ENCODE measurements at regions not wholly inside any gene's neighbourhood (a gene's known extent, or its start where the extent isn't known, plus 50 kb on each side); places are given as distances from the start of the nearest gene placed in this dataset.
A peak's percentile ranks its signal among the peaks of the same experiment; 100 is the strongest.
"Not testable (repeated sequence)": the region's sequence is repeated elsewhere in the genome, so short reads cannot be mapped to it uniquely, and the experiment has no call there.

DNA sequence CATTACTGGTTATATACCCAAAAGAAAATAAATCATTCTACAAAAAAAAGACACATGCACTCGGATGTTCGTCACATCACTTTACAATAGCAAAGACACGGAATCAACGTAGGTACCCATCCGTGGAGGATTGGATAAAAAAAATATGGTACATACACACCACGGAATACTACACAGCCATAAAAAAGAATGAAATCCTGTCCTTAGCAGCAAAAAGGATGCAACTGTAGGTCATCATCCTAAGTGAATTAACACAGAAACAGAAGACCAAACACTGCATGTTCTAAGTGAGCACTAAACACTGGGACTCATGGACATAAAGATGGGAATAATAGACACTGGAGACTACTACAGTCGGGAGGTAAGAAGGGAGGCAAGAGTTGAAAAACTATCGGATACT, 148.6 kb downstream of the CHD1L start:
- Histone ChIP-seq H3K9me2 (replicated peaks; ENCODE audit: insufficient read depth, low read length) (no peaks in the 10 kb centered on the region), H3K4me2 (ENCODE audit: low read depth, low read length) (no peak overlapping the region), H2AFZ (ENCODE audit: low read length) (no peak overlapping the region), H3K9ac (ENCODE audit: low read length) (no peak overlapping the region), H3K36me3 (replicated peaks; ENCODE audit: insufficient read depth, low read length) (no peaks in the 10 kb centered on the region), H3F3A (ENCODE audit: insufficient read depth, low read length) (no peaks in the 10 kb centered on the region), H3K4me1 (ENCODE audit: low read length) (no peaks in the 10 kb centered on the region), H3K4me3 (ENCODE audit: low read length) (no peak overlapping the region), H3K79me2 (ENCODE audit: low read length) (no peaks in the 10 kb centered on the region), H3K9me3 (replicated peaks; ENCODE audit: insufficient read depth, low read length) (no peaks in the 10 kb centered on the region), H3K27ac (ENCODE audit: low read length) (no peak overlapping the region), H4K20me1 (ENCODE audit: insufficient read depth, low read length) (no peaks in the 10 kb centered on the region), H3K27me3 (replicated peaks; ENCODE audit: insufficient read depth, low read length) (no peaks in the 10 kb centered on the region)
- DNase-seq: no peak
- TF ChIP-seq EZH2phosphoT487 (IDR thresholded peaks at IDR 0.05; ENCODE audit: low read length): no peak
- TF ChIP-seq, protein P1, sequence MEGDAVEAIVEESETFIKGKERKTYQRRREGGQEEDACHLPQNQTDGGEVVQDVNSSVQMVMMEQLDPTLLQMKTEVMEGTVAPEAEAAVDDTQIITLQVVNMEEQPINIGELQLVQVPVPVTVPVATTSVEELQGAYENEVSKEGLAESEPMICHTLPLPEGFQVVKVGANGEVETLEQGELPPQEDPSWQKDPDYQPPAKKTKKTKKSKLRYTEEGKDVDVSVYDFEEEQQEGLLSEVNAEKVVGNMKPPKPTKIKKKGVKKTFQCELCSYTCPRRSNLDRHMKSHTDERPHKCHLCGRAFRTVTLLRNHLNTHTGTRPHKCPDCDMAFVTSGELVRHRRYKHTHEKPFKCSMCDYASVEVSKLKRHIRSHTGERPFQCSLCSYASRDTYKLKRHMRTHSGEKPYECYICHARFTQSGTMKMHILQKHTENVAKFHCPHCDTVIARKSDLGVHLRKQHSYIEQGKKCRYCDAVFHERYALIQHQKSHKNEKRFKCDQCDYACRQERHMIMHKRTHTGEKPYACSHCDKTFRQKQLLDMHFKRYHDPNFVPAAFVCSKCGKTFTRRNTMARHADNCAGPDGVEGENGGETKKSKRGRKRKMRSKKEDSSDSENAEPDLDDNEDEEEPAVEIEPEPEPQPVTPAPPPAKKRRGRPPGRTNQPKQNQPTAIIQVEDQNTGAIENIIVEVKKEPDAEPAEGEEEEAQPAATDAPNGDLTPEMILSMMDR (IDR thresholded peaks at IDR 0.05; ENCODE audit: low read length): no peak
- no peak for TF ChIP-seq EZH2 (optimal IDR thresholded peaks at IDR 0.05; ENCODE audit: low read depth, low read length)

DNA sequence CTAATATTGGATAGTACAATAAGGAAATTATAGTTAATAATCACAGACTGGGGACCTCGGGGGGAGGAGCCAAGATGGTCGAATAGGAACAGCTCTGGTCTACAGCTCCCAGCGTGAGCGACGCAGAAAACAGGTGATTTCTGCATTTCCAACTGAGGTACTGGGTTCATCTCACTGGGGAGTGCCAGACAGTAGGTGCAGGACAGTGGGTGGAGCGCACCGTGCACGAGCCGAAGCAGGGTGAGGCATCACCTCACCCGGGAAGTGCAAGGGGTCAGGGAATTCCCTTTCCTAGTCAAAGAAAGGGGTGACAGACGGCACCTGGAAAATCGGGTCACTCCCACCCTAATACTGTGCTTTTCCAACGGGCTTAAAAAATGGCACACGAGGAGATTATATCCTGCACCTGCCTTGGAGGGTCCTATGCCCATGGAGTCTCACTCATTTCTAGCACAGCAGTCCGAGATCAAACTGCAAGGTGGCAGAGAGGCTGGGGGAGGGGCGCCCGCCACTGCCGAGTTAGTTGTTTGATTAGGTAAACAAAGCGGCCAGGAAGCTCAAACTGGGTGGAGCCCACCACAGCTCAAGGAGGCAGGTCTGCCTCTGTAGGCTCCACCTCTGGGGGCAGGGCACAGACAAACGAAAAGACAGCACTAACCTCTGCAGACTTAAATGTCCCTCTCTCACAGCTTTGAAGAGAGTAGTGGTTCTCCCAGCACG, 138.8 kb upstream of the BCL9 start:
- peak; percentile 67 for DNase-seq
- not testable (repeated sequence) for H3K36me3 ChIP-seq (replicated peaks; ENCODE audit: insufficient read depth, low read length); H3K9me2 ChIP-seq (replicated peaks; ENCODE audit: insufficient read depth, low read length); H4K20me1 ChIP-seq (ENCODE audit: insufficient read depth, low read length); H3K79me2 ChIP-seq (ENCODE audit: low read length); H3F3A ChIP-seq (ENCODE audit: insufficient read depth, low read length); H3K9me3 ChIP-seq (replicated peaks; ENCODE audit: insufficient read depth, low read length); H3K4me1 ChIP-seq (ENCODE audit: low read length); H3K27me3 ChIP-seq (replicated peaks; ENCODE audit: insufficient read depth, low read length); H3K27ac ChIP-seq (ENCODE audit: low read length); H3K9ac ChIP-seq (ENCODE audit: low read length)
- Histone ChIP-seq H3K4me2 (ENCODE audit: low read depth, low read length) (peak overlapping the region; percentile 43; the same call in 1 of the 2 replicates), H3K4me3 (ENCODE audit: low read length) (peak overlapping the region; percentile 40), H2AFZ (ENCODE audit: low read length) (peak overlapping the region; percentile 63)

DNA sequence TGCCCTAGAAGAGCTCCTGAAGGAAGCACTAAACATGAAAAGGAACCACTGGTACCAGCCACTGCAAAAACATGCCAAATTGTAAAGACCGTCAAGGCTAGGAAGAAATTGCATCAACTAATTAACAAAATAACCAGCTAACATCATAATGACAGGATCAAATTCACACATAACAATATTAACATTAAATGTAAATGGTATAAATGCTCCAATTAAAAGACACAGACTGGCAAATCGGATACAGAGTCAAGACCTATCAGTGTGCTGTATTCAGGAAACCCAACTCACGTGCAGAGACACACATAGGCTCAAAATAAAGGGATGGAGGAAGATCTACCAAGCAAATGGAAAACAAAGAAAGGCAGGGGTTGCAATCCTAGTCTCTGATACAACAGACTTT, 137.0 kb upstream of the BCL9 start:
- not testable (repeated sequence) for H4K20me1 ChIP-seq (ENCODE audit: insufficient read depth, low read length); H3K27me3 ChIP-seq (replicated peaks; ENCODE audit: insufficient read depth, low read length)

DNA sequence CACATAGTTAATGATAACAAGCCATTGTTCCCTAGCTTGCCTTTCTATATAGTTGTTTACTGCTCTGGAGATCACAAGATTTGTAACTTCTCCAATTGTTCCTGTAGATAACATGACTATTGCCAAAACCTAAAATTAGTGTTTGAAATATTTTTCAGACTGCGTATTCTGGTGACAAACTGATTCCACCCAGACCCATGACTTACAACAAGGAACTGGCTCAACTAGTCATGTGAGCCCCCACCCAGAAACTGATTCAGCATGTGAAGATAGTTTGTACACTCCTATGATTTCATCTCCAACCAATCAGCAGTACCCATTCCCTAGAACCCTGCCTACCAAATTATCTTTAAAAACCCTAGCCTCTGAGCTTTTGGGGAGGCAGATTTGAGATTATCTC, 131.4 kb upstream of the BCL9 start:
- Histone ChIP-seq H3K9me2 (replicated peaks; ENCODE audit: insufficient read depth, low read length) (no peaks in the 10 kb centered on the region), H3K9me3 (replicated peaks; ENCODE audit: insufficient read depth, low read length) (no peaks in the 10 kb centered on the region), H3K79me2 (ENCODE audit: low read length) (no peaks in the 10 kb centered on the region), H3K4me2 (ENCODE audit: low read depth, low read length) (no peak overlapping the region), H3K4me3 (ENCODE audit: low read length) (no peak overlapping the region), H3K27me3 (replicated peaks; ENCODE audit: insufficient read depth, low read length) (no peaks in the 10 kb centered on the region), H3K36me3 (replicated peaks; ENCODE audit: insufficient read depth, low read length) (no peaks in the 10 kb centered on the region), H2AFZ (ENCODE audit: low read length) (no peak overlapping the region), H3K27ac (ENCODE audit: low read length) (no peak overlapping the region), H4K20me1 (ENCODE audit: insufficient read depth, low read length) (no peaks in the 10 kb centered on the region), H3F3A (ENCODE audit: insufficient read depth, low read length) (no peaks in the 10 kb centered on the region), H3K4me1 (ENCODE audit: low read length) (no peaks in the 10 kb centered on the region), H3K9ac (ENCODE audit: low read length) (no peak overlapping the region)
- TF ChIP-seq, protein P1 (IDR thresholded peaks at IDR 0.05; ENCODE audit: low read length): no peak
- TF ChIP-seq EZH2phosphoT487 (IDR thresholded peaks at IDR 0.05; ENCODE audit: low read length) (no peak), EZH2 (optimal IDR thresholded peaks at IDR 0.05; ENCODE audit: low read depth, low read length) (no peak)
- DNase-seq: no peak

More for the DNA sequence above, 137.0 kb upstream of the BCL9 start:
- H3K4me2 ChIP-seq (ENCODE audit: low read depth, low read length); H3K9me2 ChIP-seq (replicated peaks; ENCODE audit: insufficient read depth, low read length); H3K9me3 ChIP-seq (replicated peaks; ENCODE audit: insufficient read depth, low read length); DNase-seq; H3K4me3 ChIP-seq (ENCODE audit: low read length); H3K27ac ChIP-seq (ENCODE audit: low read length); H2AFZ ChIP-seq (ENCODE audit: low read length); H3K9ac ChIP-seq (ENCODE audit: low read length); H3F3A ChIP-seq (ENCODE audit: insufficient read depth, low read length); H3K36me3 ChIP-seq (replicated peaks; ENCODE audit: insufficient read depth, low read length); H3K79me2 ChIP-seq (ENCODE audit: low read length); H3K4me1 ChIP-seq (ENCODE audit: low read length): not testable (repeated sequence)

All from MM.1S (cell line).